ENCODE measurements at regions not wholly inside any gene's neighbourhood (a gene's known extent, or its start where the extent isn't known, plus 50 kb on each side); places are given as distances from the start of the nearest gene placed in this dataset.

GRCh38 chr13:44212633-44213396, 160.8 kb upstream of the SERP2 start:
- DNase-seq (ENCODE audit: low read depth, low spot score): no peak

DNA sequence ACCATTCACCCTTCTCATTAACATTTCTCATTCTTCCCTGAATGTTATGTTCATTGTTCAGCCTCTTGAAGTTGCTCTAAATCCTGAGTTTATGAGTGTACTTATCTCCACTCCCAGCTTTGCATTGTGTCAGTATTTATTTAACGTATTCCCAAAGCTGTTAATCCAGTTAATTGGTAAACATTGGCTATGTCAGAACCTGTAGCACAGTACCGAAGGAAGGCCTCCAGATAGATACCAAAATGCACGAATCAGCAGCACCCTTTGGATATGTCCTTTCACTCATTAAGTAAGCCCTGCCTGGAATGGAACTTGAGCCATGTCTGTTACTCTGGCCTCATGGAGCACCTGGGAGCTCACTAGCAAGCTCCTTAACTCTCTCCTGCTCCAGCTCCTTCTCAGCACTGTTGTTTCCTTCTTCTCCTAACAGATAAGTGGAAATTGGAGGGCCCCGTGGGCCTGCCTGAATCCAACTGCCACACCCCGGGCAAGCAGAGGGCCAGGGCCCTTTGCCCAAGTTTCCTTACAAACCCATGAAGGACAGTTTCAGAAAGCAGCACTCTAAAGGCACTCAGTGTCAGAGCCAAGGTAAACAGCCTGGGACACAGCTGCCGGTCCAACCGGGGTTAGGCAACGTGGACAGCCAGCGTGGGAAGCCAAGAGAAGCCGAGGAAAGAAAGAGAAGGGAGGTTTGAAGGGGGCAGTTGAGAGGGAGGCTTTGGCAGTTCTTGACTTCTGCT, 155.0 kb upstream of the SERP2 start:
- DNase-seq (ENCODE audit: low read depth, low spot score): no peak

GRCh38 chr13:44219577-44220548, 153.8 kb upstream of the SERP2 start:
- DNase-seq (ENCODE audit: low read depth, low spot score): no peak

- DNase-seq (ENCODE audit: low read depth, low spot score): no peak
These were observed 152.7 kb upstream of the SERP2 start for GRCh38 chr13:44220948-44221347.

DNA sequence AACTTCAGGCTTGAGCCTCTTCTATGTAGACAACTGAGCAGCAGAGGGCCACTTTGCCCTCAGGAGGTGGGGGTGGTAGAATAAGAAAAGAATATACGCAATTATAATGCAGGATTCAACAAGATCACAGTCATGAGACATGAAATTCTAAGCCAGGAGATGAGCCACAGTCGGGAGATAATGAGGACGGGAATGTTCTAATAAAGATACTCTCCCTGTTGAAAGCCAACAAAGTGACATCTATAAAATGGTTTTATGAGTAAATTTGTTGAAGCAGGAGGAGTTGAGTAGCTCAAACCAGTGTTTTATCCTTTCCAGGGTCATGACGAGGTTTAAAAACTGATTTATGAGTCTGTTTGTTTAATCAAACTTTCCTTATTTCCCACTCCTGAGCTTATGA, 152.0 kb upstream of the SERP2 start:
- DNase-seq (ENCODE audit: low read depth, low spot score): no peak

GRCh38 chr13:44223770-44224444, 149.7 kb upstream of the SERP2 start:
- DNase-seq (ENCODE audit: low read depth, low spot score): no peak

DNA sequence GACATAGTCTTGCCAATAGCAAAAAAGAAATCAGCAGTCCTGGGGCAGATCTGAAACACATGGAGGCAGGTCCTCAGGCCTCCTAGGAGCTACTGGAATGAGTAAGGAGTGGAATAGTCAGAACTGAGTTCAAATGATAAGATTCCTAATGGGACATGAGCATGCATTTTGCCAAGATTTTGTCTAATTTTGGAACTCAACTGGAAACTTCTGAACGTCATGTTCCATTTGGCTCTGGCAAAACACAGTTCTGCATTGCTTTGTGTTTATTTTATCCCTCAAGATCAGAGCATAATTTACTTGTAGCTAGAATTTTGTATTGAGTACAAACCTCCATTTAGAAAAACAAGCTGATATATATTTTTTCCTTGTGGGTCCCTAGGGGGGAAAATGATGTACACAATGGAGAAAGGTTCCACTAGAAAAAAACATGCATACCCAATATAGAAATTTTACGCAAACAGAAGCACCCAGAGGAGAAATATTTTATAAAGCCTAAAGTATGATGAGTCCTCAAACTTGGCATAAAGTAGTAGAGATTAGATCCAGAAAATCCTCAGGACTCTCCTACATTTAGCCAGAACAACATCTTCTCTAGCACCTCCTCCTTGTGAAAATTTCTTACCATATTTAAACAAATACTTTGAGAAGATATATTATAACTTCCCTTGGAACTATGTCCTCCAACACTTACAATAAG, 149.0 kb upstream of the SERP2 start:
- no peak for DNase-seq (ENCODE audit: low read depth, low spot score)

GRCh38 chr13:44229371-44230030, 144.1 kb upstream of the SERP2 start:
- DNase-seq (ENCODE audit: low read depth, low spot score): no peak

- no peak for DNase-seq (ENCODE audit: low read depth, low spot score)
These were observed 143.6 kb upstream of the SERP2 start for GRCh38 chr13:44230071-44230470.

- no peak for DNase-seq (ENCODE audit: low read depth, low spot score)
These were observed 142.9 kb upstream of the SERP2 start for GRCh38 chr13:44230736-44231135.

DNA sequence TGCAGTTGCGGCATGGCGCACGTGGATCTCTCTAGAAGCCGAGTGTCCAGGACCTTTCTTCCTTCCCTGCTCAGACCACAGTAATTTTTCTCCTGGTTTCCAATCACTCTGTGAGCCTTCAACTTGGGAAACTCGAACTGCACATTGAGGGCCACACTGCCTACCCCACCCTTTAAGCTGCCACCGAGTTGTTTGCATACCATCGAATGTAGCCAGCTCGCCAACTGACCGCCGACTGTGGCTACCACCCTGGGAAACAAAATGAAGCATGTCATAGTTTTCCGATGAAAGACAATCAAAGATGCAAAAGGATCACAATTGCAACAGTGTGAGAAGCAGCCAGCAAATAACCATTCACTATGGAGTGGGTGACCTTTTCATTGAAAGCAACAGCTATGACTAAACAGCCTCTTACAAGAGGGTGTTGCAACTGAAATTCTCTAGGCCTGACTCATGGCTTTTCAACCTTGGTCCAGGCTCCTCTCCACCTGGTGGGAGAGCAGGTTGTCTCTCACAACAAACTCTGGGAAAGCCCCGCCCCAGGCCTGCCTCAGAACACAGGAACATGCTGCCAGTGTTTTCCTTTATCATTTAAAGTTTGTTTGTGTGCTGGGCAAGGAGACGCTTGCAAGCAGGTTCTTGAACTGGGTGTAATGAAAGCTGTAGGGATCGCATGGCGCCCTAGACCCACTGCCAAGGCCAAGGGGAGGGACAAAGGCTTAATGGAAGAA, 141.7 kb upstream of the SERP2 start:
- no peak for DNase-seq (ENCODE audit: low read depth, low spot score)

GRCh38 chr13:44232774-44233173, 140.8 kb upstream of the SERP2 start:
- no peak for DNase-seq (ENCODE audit: low read depth, low spot score)

GRCh38 chr13:44234566-44234965, 139.1 kb upstream of the SERP2 start:
- no peak for DNase-seq (ENCODE audit: low read depth, low spot score)

- no peak for DNase-seq (ENCODE audit: low read depth, low spot score)
These were observed 137.3 kb upstream of the SERP2 start for GRCh38 chr13:44236370-44236769.

DNA sequence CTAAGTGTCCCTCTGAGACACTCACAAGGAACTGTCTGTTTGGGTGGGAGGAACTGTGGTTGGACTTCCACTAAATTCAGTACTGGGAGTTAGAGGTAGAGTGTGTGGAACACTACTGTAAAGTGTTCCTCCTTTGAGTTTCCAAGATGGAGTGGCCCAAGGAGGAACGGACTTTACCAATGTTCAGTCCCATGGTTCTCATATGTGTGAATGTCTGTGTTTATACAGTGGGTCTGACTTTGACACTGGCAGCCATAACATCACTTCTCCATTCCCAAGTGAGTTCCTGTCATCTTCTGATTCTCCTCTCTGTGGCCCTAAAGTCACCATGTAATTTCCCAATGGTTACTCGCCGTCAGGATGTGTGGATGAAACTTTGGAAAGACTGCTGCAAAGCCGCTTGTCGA, 136.8 kb upstream of the SERP2 start:
- no peak for DNase-seq (ENCODE audit: low read depth, low spot score)

DNA sequence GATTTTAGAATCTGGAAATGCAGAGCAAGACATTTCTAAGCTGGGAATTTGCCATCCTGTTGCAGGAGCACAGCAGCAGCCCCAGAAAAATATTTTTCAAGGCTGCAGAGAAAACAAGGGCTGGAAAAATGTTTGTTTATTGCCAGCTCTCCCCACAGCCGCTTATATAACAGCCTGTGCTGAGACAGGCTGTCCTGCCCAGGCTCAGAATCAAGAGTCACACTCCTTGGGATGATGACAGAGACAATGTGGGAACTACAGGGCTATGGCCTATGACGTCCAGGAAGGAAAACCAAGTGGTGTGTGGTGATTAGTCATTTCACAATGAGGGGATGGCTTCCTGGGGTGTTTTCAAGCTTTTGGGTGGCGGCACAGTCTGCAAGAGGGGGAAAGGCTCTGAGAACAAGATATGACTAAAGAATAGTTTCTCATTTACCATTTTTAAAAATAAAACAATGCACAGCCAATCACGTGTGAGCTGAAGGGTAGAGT, 136.3 kb upstream of the SERP2 start:
- DNase-seq (ENCODE audit: low read depth, low spot score): no peak

GRCh38 chr13:44237881-44238421, 135.7 kb upstream of the SERP2 start:
- no peak for DNase-seq (ENCODE audit: low read depth, low spot score)

- DNase-seq (ENCODE audit: low read depth, low spot score): no peak
These were observed 132.9 kb upstream of the SERP2 start for GRCh38 chr13:44240611-44241145.

DNA sequence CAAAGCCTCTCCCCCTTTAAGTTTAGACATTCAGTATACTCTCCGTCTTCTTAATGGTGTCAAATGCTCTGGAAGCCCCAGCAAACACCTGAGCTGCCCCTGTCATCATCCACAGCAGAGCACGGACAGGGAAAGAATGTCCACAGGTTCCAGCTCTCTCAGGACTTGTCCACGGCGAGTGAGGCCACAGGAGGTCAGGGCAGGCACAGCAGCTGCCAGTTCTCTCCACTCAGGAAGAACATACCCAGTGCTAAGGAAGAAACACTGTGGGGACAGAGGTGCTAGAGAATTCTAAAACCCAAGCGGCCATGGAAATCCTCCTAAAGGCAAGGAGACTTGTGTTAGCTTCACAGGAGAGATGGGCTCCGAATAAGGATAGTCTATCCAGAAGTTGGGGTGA, 132.0 kb upstream of the SERP2 start:
- no peak for DNase-seq (ENCODE audit: low read depth, low spot score)
